ENCODE measurements at regions not wholly inside any gene's neighbourhood (a gene's known extent, or its start where the extent isn't known, plus 50 kb on each side); places are given as distances from the start of the nearest gene placed in this dataset.

DNA sequence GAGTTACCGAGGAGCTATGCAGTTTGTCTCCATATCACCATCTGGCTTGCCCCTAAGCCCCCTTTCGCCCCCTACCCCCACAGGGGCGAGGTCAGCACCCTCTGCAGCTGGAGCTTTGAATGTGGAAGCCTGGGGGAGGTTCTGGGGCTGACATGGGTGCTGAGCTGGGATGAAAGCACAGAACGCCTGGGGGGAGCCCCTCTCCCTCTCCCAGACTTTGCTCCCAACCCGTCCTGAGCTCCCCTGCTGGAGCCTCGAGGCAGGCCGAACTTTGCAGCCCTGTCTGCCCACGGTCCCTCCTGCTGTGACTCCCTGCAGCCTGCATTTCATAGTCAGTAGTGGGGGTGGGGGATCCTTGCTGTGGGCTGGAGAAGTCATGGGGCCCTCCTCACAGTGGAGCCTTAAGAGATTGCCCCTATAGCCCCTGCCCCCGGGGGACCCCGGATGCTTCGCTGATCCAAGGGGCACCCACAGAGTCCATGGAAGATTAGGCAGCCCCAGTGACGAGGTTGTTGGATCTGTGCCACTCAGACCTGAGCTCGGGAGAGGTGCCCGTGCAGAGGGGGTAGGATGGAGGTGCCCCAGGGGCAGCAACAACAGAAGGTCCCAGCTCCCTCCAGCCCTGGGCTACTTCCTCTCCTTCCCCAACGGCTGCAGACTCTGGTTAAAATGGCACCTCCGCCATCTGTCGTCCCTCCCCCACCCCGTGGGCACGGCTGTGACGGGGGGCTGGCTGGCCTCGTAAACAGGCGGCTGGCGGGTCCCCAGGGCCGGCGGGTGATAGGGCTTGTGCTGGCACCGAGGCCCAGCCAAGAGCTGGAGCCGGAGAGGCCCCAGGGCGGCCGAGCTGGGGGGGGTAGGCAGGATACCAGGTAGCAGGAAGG, 162.0 kb downstream of the C9orf50 start:
- Histone ChIP-seq H3K9ac (ENCODE audit: low read depth in 1 of 3, low read length in 3 of 3) (peak overlapping the region; percentile 33 to 77 (median 40)), H3K4me3 (ENCODE audit: low read length in 3 of 3) (peak overlapping the region in 1 of 3 donors; percentile 49), H3K4me1 (ENCODE audit: control insufficient read depth in 3 of 3, insufficient read depth in 3 of 3, low read length in 3 of 3) (peaks cover 27 to 30% (median 30%) of the 10 kb centered on the region in 3 donors), H3K9me3 (ENCODE audit: control insufficient read depth in 3 of 3, low read length in 3 of 3) (no peaks in the 10 kb centered on the region), H3K36me3 (ENCODE audit: control insufficient read depth in 3 of 3, insufficient read depth in 3 of 3, low read length in 3 of 3) (no peaks in the 10 kb centered on the region), H3K27me3 (ENCODE audit: control insufficient read depth in 3 of 3, insufficient read depth in 3 of 3, low read length in 3 of 3) (no peaks in the 10 kb centered on the region), H3K27ac (ENCODE audit: low read depth, low read length) (peak overlapping the region; percentile 59)

DNA sequence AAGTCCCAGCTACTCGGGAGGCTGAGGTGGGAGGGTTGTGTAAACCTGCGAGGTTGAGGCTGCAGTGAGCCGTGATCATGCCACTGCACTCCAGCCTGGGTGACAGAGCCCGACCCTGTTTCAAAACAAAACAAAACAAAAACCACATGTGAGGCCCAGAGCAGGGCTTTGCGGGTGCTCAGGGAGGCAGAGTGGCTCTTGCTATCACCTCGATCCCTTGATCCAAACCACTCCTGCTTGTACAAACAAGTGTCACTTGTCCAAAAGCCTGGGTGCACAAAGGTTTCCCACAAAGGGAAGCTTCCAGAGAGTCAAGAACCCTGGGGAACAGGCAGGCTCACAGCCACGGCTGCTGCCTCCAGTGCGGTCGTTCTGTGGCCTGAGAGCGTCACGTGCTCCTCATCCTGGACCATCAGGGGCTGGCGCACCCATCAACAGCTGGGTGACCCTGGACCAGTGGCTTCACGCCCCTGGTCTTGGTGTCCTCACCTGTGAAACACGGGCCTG, 162.7 kb downstream of the C9orf50 start:
- Histone ChIP-seq H3K27ac (ENCODE audit: low read depth, low read length) (peak overlapping the region; percentile 20), H3K4me3 (ENCODE audit: low read length in 3 of 3) (no peak overlapping the region), H3K9me3 (ENCODE audit: control insufficient read depth in 3 of 3, low read length in 3 of 3) (no peaks in the 10 kb centered on the region), H3K9ac (ENCODE audit: low read depth in 1 of 3, low read length in 3 of 3) (no peak overlapping the region), H3K36me3 (ENCODE audit: control insufficient read depth in 3 of 3, insufficient read depth in 3 of 3, low read length in 3 of 3) (no peaks in the 10 kb centered on the region), H3K4me1 (ENCODE audit: control insufficient read depth in 3 of 3, insufficient read depth in 3 of 3, low read length in 3 of 3) (peaks cover 27 to 30% (median 30%) of the 10 kb centered on the region in 3 donors), H3K27me3 (ENCODE audit: control insufficient read depth in 3 of 3, insufficient read depth in 3 of 3, low read length in 3 of 3) (no peaks in the 10 kb centered on the region)

DNA sequence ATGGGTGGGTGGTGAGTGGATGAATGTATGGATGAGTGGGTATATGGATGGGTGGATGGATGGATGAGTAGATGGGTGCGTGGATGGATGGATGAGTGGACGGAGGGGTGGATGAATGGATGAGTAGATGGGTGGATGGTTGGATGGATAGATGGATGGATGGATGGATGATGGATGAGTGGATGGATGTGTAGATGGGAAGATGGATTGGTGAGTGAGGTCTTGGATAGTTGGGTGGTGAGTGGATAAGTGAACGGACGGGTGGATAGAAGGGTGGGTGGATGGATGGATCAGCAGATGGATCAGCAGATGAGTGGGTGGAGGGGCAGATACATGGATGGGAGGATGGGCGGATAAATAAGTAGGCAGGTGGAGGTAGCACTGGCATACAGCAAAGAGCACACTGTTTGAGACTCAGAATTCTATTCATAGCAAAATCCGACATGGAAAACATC, 163.5 kb downstream of the C9orf50 start:
- no peaks in the 10 kb centered on the region for H3K9me3 ChIP-seq (ENCODE audit: control insufficient read depth in 3 of 3, low read length in 3 of 3)
- no peaks in the 10 kb centered on the region for H3K36me3 ChIP-seq (ENCODE audit: control insufficient read depth in 3 of 3, insufficient read depth in 3 of 3, low read length in 3 of 3)
- H3K27me3 ChIP-seq (ENCODE audit: control insufficient read depth in 3 of 3, insufficient read depth in 3 of 3, low read length in 3 of 3): no peaks in the 10 kb centered on the region
- no peak overlapping the region for H3K27ac ChIP-seq (ENCODE audit: low read depth, low read length)
- no peak overlapping the region for H3K9ac ChIP-seq (ENCODE audit: low read depth in 1 of 3, low read length in 3 of 3)
- H3K4me3 ChIP-seq (ENCODE audit: low read length in 3 of 3): no peak overlapping the region
- peaks cover 27 to 30% (median 30%) of the 10 kb centered on the region in 3 donors for H3K4me1 ChIP-seq (ENCODE audit: control insufficient read depth in 3 of 3, insufficient read depth in 3 of 3, low read length in 3 of 3)

DNA sequence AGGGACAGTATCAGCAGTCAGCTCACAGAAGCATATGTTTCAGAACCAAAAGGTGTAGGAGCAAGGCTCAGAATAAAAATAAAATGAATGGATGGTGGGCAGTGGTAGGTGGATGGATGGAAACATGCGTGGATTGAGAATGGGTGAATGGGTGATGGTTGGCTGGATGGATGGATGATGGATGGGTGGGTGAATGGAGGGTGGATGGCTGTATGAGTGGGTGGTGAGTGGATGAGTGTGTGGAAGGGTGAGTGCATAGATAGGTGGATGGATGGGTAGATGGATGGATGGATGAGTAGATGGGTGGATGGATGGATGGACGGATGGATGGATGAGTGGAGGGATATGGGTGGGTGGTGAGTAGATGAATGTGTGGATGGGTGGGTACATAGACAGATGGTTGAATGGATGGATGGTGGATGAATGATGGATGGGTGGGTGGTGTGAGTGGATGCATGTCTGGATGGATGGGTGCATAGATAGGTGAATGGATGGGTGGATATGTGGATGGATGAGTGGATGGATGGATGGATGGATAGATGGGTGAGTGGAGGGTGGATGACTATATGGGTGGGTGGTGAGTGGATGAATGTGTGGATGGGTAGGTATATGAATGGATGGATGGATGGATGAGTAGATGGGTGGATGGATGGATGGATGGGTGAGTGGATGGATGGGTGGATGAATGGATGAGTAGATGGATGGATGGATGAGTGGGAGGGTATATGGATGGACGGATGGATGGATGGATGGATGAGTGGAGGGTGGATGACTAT, 164.2 kb downstream of the C9orf50 start:
- Histone ChIP-seq H3K27me3 (ENCODE audit: control insufficient read depth in 3 of 3, insufficient read depth in 3 of 3, low read length in 3 of 3) (no peaks in the 10 kb centered on the region), H3K9me3 (ENCODE audit: control insufficient read depth in 3 of 3, low read length in 3 of 3) (no peaks in the 10 kb centered on the region), H3K4me1 (ENCODE audit: control insufficient read depth in 3 of 3, insufficient read depth in 3 of 3, low read length in 3 of 3) (peaks cover 30 to 35% (median 34%) of the 10 kb centered on the region in 3 donors), H3K9ac (ENCODE audit: low read depth in 1 of 3, low read length in 3 of 3) (no peak overlapping the region), H3K4me3 (ENCODE audit: low read length in 3 of 3) (no peak overlapping the region), H3K27ac (ENCODE audit: low read depth, low read length) (no peak overlapping the region), H3K36me3 (ENCODE audit: control insufficient read depth in 3 of 3, insufficient read depth in 3 of 3, low read length in 3 of 3) (no peaks in the 10 kb centered on the region)

DNA sequence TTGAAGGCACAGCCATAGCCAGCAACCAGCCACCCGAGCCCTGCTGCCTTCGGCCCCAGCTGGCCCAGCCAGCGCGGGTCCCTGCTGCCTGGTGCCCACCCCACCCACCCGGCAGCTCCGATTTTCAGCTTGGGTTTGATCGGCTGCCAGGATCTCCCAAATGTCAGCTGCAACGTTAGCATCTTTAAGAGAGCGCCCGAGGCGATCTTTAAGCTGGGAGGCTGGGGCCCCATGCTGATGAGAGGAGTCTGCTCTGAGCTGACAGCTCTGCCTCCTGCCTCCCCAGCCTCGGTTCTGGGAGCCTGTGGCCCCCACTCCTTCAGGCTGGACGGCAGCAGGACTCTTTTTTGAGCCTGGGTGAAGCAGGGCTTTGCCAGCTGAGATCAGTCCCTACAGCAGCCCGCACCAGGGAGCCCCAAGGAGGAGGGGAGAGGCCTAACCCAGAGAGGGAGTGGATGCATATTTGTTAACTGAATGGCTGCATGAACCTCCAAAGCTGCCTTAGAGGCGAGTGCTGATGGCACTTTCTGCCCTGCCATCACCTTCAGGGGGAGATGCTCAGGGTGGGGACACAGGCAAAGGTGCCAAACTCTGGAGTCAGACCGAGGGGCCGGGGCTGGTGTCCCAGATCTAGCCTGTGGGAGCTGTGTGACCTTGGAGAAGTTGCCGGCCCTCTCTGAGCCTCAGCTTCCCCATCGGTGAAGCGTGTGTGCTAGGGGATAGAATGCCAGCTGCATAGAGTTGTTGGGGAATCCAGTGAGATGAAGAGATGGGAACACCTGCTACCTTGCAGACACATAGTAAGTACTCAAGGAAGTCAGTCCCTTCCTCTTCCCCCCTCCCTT, 165.5 kb downstream of the C9orf50 start:
- H3K27me3 ChIP-seq (ENCODE audit: control insufficient read depth in 3 of 3, insufficient read depth in 3 of 3, low read length in 3 of 3): no peaks in the 10 kb centered on the region
- H3K9ac ChIP-seq (ENCODE audit: low read depth in 1 of 3, low read length in 3 of 3): no peak overlapping the region
- H3K4me1 ChIP-seq (ENCODE audit: control insufficient read depth in 3 of 3, insufficient read depth in 3 of 3, low read length in 3 of 3): peaks cover 26 to 30% (median 28%) of the 10 kb centered on the region in 3 donors
- H3K36me3 ChIP-seq (ENCODE audit: control insufficient read depth in 3 of 3, insufficient read depth in 3 of 3, low read length in 3 of 3): no peaks in the 10 kb centered on the region
- no peaks in the 10 kb centered on the region for H3K9me3 ChIP-seq (ENCODE audit: control insufficient read depth in 3 of 3, low read length in 3 of 3)
- H3K27ac ChIP-seq (ENCODE audit: low read depth, low read length): no peak overlapping the region
- no peak overlapping the region for H3K4me3 ChIP-seq (ENCODE audit: low read length in 3 of 3)

DNA sequence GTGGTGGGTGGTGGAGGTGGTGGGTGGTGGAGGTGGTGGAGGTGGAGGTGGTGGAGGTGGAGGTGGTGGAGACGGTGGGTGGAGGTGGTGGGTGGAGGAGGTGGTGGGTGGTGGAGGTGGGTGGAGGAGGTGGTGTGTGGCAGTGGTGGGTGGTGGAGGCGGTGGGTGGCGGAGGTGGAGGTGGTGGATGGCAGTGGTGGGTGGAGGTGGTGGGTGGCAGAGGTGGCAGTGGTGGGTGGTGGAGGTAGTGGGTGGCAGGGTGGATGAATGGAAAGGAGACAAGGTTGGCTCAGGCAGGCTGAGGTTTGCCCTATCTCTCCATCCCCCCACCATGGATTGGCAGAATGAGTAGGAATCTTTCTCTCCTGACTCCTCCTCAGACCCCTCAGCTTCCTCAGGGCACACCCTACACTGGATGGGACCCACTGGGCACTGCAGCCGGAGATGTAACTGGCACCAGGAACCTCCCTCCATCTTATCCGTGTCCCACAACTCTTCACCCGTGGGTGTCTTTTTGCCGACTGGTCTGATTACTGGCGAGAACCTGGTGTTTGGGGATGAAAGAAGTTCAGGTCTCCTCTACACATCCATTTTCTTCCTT, 166.3 kb downstream of the C9orf50 start:
- Histone ChIP-seq H3K27ac (ENCODE audit: low read depth, low read length) (no peak overlapping the region), H3K4me1 (ENCODE audit: control insufficient read depth in 3 of 3, insufficient read depth in 3 of 3, low read length in 3 of 3) (peaks cover 21 to 25% (median 23%) of the 10 kb centered on the region in 3 donors)

DNA sequence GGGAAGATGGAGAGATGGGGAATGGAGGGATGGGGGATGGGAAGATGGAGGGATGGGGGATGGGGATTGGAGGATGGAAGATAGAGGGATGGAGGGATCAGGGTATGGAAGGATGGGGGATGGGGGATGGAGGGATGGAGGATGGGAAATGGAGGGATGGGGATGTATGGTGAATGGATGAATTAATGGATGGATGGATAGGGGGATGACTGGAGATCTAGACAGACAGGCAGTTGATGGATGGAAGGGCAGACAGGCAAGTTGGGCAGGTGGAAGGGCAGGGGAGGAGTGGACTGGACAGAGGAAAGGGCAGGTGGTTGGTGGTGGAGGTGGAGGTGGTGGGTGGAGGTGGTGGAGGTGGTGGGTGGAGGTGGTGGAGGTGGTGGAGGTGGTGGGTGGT, 167.2 kb downstream of the C9orf50 start:
- no peak overlapping the region for H3K27ac ChIP-seq (ENCODE audit: low read depth, low read length)
- no peaks in the 10 kb centered on the region for H3K36me3 ChIP-seq (ENCODE audit: control insufficient read depth in 3 of 3, insufficient read depth in 3 of 3, low read length in 3 of 3)
- no peaks in the 10 kb centered on the region for H3K27me3 ChIP-seq (ENCODE audit: control insufficient read depth in 3 of 3, insufficient read depth in 3 of 3, low read length in 3 of 3)
- no peaks in the 10 kb centered on the region for H3K9me3 ChIP-seq (ENCODE audit: control insufficient read depth in 3 of 3, low read length in 3 of 3)
- H3K9ac ChIP-seq (ENCODE audit: low read depth in 1 of 3, low read length in 3 of 3): no peak overlapping the region
- H3K4me1 ChIP-seq (ENCODE audit: control insufficient read depth in 3 of 3, insufficient read depth in 3 of 3, low read length in 3 of 3): peaks cover 13 to 17% (median 15%) of the 10 kb centered on the region in 3 donors
- no peak overlapping the region for H3K4me3 ChIP-seq (ENCODE audit: low read length in 3 of 3)

More for the DNA sequence above, 166.3 kb downstream of the C9orf50 start:
- no peaks in the 10 kb centered on the region for H3K27me3 ChIP-seq (ENCODE audit: control insufficient read depth in 3 of 3, insufficient read depth in 3 of 3, low read length in 3 of 3)
- no peaks in the 10 kb centered on the region for H3K36me3 ChIP-seq (ENCODE audit: control insufficient read depth in 3 of 3, insufficient read depth in 3 of 3, low read length in 3 of 3)
- H3K9ac ChIP-seq (ENCODE audit: low read depth in 1 of 3, low read length in 3 of 3): no peak overlapping the region
- H3K9me3 ChIP-seq (ENCODE audit: control insufficient read depth in 3 of 3, low read length in 3 of 3): no peaks in the 10 kb centered on the region
- no peak overlapping the region for H3K4me3 ChIP-seq (ENCODE audit: low read length in 3 of 3)

DNA sequence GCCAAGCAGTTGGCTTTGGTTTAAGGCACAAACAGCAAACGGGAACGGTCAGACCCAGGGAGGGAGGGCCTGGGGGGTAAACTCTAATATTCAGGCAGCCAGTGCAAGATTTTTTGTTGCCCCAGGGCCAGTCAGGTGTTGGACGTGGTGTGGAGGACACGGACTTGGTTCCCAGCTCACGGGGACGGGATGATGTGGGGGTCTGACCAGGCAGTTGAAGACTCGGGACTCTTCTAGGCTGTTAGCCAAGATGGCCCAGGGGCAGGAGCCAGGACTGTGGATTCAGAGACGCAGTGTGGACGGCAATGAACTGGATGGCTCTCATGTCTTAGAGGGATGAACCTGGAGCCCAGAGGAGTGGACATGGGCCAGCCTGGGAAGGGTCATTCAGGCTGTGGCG, 169.2 kb downstream of the C9orf50 start:
- H3K9ac ChIP-seq (ENCODE audit: low read depth in 1 of 3, low read length in 3 of 3): peak overlapping the region in 1 of 3 donors; percentile 25

DNA sequence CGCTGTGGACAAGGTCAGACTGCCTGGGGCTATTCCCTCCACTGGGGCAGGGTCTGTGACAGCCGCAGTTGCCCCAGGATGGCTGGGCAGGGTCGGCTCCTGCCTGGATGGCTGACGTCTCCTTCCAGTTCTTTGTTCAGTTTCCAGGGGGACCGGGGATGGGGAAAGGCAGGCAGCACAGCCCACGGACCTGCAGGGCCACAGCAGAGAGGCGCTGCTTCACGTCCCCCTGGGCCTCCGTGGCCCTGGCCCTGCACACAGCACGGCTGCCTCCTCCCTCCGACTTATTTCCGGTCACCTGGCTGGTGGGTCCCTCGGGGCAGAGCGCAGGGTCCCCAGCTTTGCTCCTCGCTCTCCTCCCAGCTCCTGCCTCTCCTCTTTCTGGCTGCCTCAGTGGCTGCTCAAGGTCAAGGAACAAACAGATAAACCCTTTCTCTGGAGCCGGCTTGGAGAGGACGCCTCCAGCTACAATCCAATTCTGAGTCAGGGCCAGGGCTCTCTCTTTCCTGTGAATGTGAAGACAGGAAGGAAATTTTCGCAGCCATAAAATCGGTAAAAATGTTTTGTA, 169.7 kb downstream of the C9orf50 start:
- no peak overlapping the region for H3K9ac ChIP-seq (ENCODE audit: low read depth in 1 of 3, low read length in 3 of 3)
- no peaks in the 10 kb centered on the region for H3K36me3 ChIP-seq (ENCODE audit: control insufficient read depth in 3 of 3, insufficient read depth in 3 of 3, low read length in 3 of 3)
- H3K4me3 ChIP-seq (ENCODE audit: low read length in 3 of 3): no peak overlapping the region
- H3K27me3 ChIP-seq (ENCODE audit: control insufficient read depth in 3 of 3, insufficient read depth in 3 of 3, low read length in 3 of 3): no peaks in the 10 kb centered on the region
- H3K4me1 ChIP-seq (ENCODE audit: control insufficient read depth in 3 of 3, insufficient read depth in 3 of 3, low read length in 3 of 3): peaks cover 7 to 10% (median 7%) of the 10 kb centered on the region in 3 donors
- H3K9me3 ChIP-seq (ENCODE audit: control insufficient read depth in 3 of 3, low read length in 3 of 3): no peaks in the 10 kb centered on the region
- H3K27ac ChIP-seq (ENCODE audit: low read depth, low read length): peak overlapping the region; percentile 36

More for the DNA sequence above, 169.2 kb downstream of the C9orf50 start:
- Histone ChIP-seq H3K36me3 (ENCODE audit: control insufficient read depth in 3 of 3, insufficient read depth in 3 of 3, low read length in 3 of 3) (no peaks in the 10 kb centered on the region), H3K4me3 (ENCODE audit: low read length in 3 of 3) (no peak overlapping the region), H3K4me1 (ENCODE audit: control insufficient read depth in 3 of 3, insufficient read depth in 3 of 3, low read length in 3 of 3) (peaks cover 7 to 10% (median 7%) of the 10 kb centered on the region in 3 donors), H3K27me3 (ENCODE audit: control insufficient read depth in 3 of 3, insufficient read depth in 3 of 3, low read length in 3 of 3) (no peaks in the 10 kb centered on the region), H3K27ac (ENCODE audit: low read depth, low read length) (peak overlapping the region; percentile 36), H3K9me3 (ENCODE audit: control insufficient read depth in 3 of 3, low read length in 3 of 3) (no peaks in the 10 kb centered on the region)

All from skeletal muscle tissue (tissue), 3 donors.